Progenitor cell of endocrine pancreas (in vitro differentiated cells): ENCODE measurements at regions not wholly inside any gene's neighbourhood (a gene's known extent, or its start where the extent isn't known, plus 50 kb on each side); places are given as distances from the start of the nearest gene placed in this dataset.

Source experiments
- DNase-seq: peaks from one replicate; pipeline ENCODE4 v3.0.0; 2021; ENCODE audit warnings: low spot score; ENCODE audit not compliant: unreplicated experiment
- H3K27ac Mint-ChIP-seq: 2 replicates; pipeline ENCODE4 v1.8.0; 2021; ENCODE audit warnings: mild to moderate bottlenecking, moderate library complexity, mixed read lengths
- H3K27me3 Mint-ChIP-seq: 2 replicates; pipeline ENCODE4 v1.8.0; 2021; ENCODE audit warnings: mixed read lengths
- H3K36me3 Mint-ChIP-seq: 2 replicates; pipeline ENCODE4 v1.8.0; 2022; ENCODE audit warnings: mixed read lengths; ENCODE audit not compliant: insufficient read depth
- H3K4me1 Mint-ChIP-seq: 2 replicates; pipeline ENCODE4 v1.8.0; 2021; ENCODE audit warnings: low read depth, mixed read lengths
- H3K4me3 Mint-ChIP-seq: 2 replicates; pipeline ENCODE4 v1.8.0; 2021; ENCODE audit warnings: low read depth, mild to moderate bottlenecking, moderate library complexity, mixed read lengths
- H3K9me3 Mint-ChIP-seq: 2 replicates; pipeline ENCODE4 v1.8.0; 2021; ENCODE audit warnings: low read depth, mixed read lengths
- TF ChIP-seq, protein P1 (sequence below): fragments of 200-600 bp; sonication (generic); IDR thresholded peaks from one replicate; pipeline ENCODE4 v1.5.0; 2021; ENCODE audit warnings: antibody characterized with exemption, mild to moderate bottlenecking; ENCODE audit not compliant: unreplicated experiment

DNA sequence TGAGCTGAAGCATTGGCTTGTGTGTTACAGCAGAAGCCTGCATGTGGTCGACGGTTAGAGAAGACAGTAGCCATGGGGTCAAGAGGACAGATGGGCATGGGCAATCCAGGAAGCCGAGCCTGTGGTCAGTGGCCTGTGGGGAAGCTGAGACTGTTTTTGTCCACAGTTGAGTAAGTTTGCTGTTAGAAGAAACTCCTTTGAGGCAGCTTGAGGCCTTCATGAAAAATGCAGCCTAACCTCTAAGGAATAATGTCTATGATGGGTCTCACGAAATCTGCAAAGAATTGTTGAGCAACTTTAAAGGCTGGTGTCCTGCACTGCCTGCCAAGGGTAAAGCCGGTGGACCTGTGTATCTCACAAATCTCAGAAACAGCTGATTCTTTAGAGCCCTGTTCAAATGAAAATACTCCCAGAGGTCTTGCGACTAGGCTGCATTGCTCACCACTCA lies 322.4 kb downstream of the SETD4 start:
- TF ChIP-seq, protein P1, sequence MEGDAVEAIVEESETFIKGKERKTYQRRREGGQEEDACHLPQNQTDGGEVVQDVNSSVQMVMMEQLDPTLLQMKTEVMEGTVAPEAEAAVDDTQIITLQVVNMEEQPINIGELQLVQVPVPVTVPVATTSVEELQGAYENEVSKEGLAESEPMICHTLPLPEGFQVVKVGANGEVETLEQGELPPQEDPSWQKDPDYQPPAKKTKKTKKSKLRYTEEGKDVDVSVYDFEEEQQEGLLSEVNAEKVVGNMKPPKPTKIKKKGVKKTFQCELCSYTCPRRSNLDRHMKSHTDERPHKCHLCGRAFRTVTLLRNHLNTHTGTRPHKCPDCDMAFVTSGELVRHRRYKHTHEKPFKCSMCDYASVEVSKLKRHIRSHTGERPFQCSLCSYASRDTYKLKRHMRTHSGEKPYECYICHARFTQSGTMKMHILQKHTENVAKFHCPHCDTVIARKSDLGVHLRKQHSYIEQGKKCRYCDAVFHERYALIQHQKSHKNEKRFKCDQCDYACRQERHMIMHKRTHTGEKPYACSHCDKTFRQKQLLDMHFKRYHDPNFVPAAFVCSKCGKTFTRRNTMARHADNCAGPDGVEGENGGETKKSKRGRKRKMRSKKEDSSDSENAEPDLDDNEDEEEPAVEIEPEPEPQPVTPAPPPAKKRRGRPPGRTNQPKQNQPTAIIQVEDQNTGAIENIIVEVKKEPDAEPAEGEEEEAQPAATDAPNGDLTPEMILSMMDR: no peak

DNA sequence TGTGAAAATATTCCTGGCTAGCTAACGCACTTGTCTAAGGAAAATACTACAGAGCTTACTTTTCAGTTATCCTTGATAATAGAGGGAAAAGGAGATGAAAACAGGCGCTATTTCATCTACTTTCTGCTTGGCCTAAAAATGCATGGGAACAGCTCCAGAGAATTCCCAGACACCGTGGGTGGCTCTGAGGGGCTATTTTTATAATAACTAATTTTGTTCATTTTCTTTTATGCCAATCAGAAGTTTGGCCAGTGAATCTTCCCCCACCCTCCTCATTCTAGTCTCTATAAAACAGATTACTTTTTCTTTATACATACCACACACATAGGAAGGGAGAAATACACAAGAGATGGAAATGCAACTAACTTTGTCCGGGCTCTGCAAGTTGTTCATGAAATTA lies 322.9 kb downstream of the SETD4 start:
- Mint-ChIP-seq H3K4me3 (no peak overlapping the region), H3K27me3 (no peaks in the 10 kb centered on the region), H3K9me3 (peaks cover 15% of the 10 kb centered on the region), H3K4me1 (no peaks in the 10 kb centered on the region), H3K27ac (no peak overlapping the region), H3K36me3 (no peaks in the 10 kb centered on the region)
- no peak for DNase-seq
- TF ChIP-seq, protein P1: no peak

More for the DNA sequence above, 322.4 kb downstream of the SETD4 start:
- Mint-ChIP-seq H3K9me3 (peaks cover 15% of the 10 kb centered on the region), H3K27me3 (no peaks in the 10 kb centered on the region), H3K4me3 (no peak overlapping the region), H3K36me3 (no peaks in the 10 kb centered on the region), H3K4me1 (no peaks in the 10 kb centered on the region), H3K27ac (no peak overlapping the region)
- no peak for DNase-seq

DNA sequence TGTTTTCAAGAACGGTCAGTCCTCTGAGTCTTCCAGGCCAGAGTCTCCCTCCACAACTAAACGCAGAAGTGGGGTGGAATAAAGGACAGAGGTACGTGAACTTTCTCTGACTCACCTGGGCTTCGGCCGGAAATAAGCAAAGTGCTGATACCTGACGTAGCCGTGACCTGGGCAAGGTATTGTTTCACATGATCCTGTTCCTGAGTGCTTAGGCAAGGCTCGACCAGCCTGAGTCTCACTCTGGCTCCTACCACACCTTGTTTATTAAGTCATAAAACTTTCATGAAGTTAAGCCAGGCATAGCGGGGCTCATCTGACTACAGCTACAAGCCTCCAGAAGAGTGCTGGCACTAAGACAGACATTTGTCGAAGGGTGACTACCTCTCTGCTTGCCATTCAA lies 327.5 kb downstream of the SETD4 start:
- H3K27ac Mint-ChIP-seq: no peak overlapping the region
- H3K4me1 Mint-ChIP-seq: peaks cover 5% of the 10 kb centered on the region
- peaks cover 3% of the 10 kb centered on the region for H3K27me3 Mint-ChIP-seq
- H3K4me3 Mint-ChIP-seq: no peak overlapping the region
- no peak for DNase-seq
- no peaks in the 10 kb centered on the region for H3K36me3 Mint-ChIP-seq
- TF ChIP-seq, protein P1: no peak
- H3K9me3 Mint-ChIP-seq: peaks cover 5% of the 10 kb centered on the region

DNA sequence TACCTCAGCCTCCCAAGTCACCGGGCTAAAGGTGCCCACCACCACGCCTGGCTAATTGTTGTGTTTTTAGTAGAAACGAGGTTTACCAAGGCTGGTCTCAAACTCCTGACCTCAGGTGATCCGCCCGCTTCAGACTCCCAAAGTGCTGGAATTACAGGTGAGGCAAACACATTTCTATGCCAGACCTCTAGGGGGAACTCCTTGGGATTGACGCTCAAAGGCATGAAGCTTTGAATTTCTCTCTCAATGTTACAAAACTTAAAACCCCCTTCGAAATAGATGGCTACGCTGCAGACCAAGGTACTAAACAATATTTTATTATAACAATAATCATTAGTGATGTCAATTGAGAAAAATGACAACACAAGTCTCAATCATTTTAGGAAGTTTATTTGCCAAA lies 330.0 kb downstream of the SETD4 start:
- DNase-seq: no peak
- TF ChIP-seq, protein P1: peak; percentile 23
- Mint-ChIP-seq H3K27ac (no peak overlapping the region), H3K4me1 (peaks cover 5% of the 10 kb centered on the region), H3K36me3 (no peaks in the 10 kb centered on the region), H3K4me3 (no peak overlapping the region), H3K27me3 (peaks cover 6% of the 10 kb centered on the region), H3K9me3 (peaks cover 2% of the 10 kb centered on the region)

DNA sequence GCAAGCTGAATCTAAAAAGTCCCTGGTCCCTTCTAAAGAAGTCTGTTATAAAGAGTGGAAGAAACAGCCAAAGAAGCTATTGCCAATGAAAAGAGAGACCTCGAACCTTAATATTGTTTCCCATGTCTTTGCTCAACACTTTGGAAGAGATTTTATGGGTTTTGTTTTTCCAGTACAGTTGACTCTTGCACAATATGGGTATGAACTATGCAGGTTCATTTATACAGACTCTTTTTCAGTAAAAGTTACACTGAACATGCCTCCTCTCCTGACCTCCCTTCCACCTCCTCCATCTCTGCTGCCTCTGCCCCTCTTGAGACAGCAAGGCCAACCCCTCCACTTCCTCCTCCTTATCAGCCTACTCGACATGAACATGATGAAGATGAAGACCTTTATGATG lies 332.5 kb downstream of the SETD4 start:
- Mint-ChIP-seq H3K27me3 (peaks cover 12% of the 10 kb centered on the region), H3K4me3 (no peak overlapping the region), H3K4me1 (peaks cover 5% of the 10 kb centered on the region), H3K9me3 (peaks cover 7% of the 10 kb centered on the region), H3K27ac (no peak overlapping the region), H3K36me3 (no peaks in the 10 kb centered on the region)
- TF ChIP-seq, protein P1: no peak
- no peak for DNase-seq
